SK-N-SH (cell line): ENCODE measurements at regions not wholly inside any gene's neighbourhood (a gene's known extent, or its start where the extent isn't known, plus 50 kb on each side); places are given as distances from the start of the nearest gene placed in this dataset.

Experiments
- CTCF ChIA-PET: fragments of 300-600, 350-600 bp; formaldehyde crosslinking; extraction: SDS; loops from one replicate; lab custom pipeline; 2021; lab: Yijun Ruan, JAX
- POLR2A ChIA-PET: fragments of 350-600 bp; sonication (Branson Sonifier 250); formaldehyde crosslinking; extraction: SDS; loops from one replicate; lab custom pipeline; 2020; ENCODE audit warnings: antibody characterized with exemption, inconsistent platforms; lab: Yijun Ruan, JAX
- DNase-seq: peaks from one replicate; pipeline ENCODE4 v3.0.0; 2012
- H2AFZ ChIP-seq: fragments of 200-600 bp; sonication (generic); 2 replicates; pipeline ENCODE4 v1.8.1; 2016; ENCODE audit warnings: antibody characterized with exemption, mild to moderate bottlenecking, low read depth
- H3F3A ChIP-seq: fragments of 200-600 bp; sonication (generic); replicated peaks from 2 replicates; pipeline ENCODE3; 2016; ENCODE audit warnings: antibody characterized with exemption, mild to moderate bottlenecking; ENCODE audit not compliant: insufficient read depth
- H3K27ac ChIP-seq, 2 experiments: fragments of 200-500 bp in 1 of 2; fragments of 200-600 bp in 1 of 2; sonication (Bioruptor generic) in 1 of 2; sonication (generic), shearing (Covaris generic) in 1 of 2; 2 replicates each; pipeline versions ENCODE4 v1.5.1 to v1.6.1; 2014 to 2016; ENCODE audit warnings: low read depth in 2 of 2, inconsistent platforms in 1 of 2, low read length in 1 of 2, mild to moderate bottlenecking in 1 of 2, mixed read lengths in 1 of 2
- H3K27me3 ChIP-seq: fragments of 200-600 bp; sonication (generic), shearing (Covaris generic); 2 replicates; pipeline ENCODE4 v1.6.1; 2016; ENCODE audit warnings: mixed run types; ENCODE audit not compliant: insufficient read depth
- H3K36me3 ChIP-seq, 2 experiments: fragments of 200-500 bp in 1 of 2; fragments of 200-600 bp in 1 of 2; sonication (Bioruptor generic) in 1 of 2; sonication (generic) in 1 of 2; replicated peaks in 1 of 2; 2 replicates each; pipeline versions ENCODE3 to v1.5.1; 2014 to 2016; ENCODE audit warnings: low read length in 1 of 2, mild to moderate bottlenecking in 1 of 2; ENCODE audit not compliant: insufficient read depth in 2 of 2, control insufficient read depth in 1 of 2
- H3K4me1 ChIP-seq, 2 experiments: fragments of 200-500 bp in 1 of 2; fragments of 200-600 bp in 1 of 2; sonication (Bioruptor generic) in 1 of 2; sonication (generic), shearing (Covaris generic) in 1 of 2; 2 replicates each; pipeline versions ENCODE4 v1.5.1 to v1.6.1; 2014 to 2016; ENCODE audit warnings: low read depth in 1 of 2, low read length in 1 of 2, mixed run types in 1 of 2; ENCODE audit not compliant: insufficient read depth in 2 of 2, control insufficient read depth in 1 of 2
- H3K4me2 ChIP-seq: fragments of 200-600 bp; sonication (generic), shearing (Covaris generic); 2 replicates; pipeline ENCODE4 v1.6.1; 2017; ENCODE audit warnings: mixed run types
- H3K4me3 ChIP-seq, 2 experiments: fragments of 200-500 bp in 1 of 2; fragments of 200-600 bp in 1 of 2; sonication (Bioruptor generic) in 1 of 2; sonication (generic), shearing (Covaris generic) in 1 of 2; 2 replicates each; pipeline versions ENCODE4 v1.5.1 to v1.8.1; 2014 to 2016; ENCODE audit warnings: low read depth in 2 of 2, inconsistent platforms in 1 of 2, low read length in 1 of 2, mild to moderate bottlenecking in 1 of 2, mixed read lengths in 1 of 2, moderate library complexity in 1 of 2
- H3K79me2 ChIP-seq: fragments of 200-600 bp; sonication (generic); 2 replicates; pipeline ENCODE4 v1.8.1; 2017; ENCODE audit warnings: mild to moderate bottlenecking; ENCODE audit not compliant: insufficient read depth
- H3K9ac ChIP-seq: fragments of 200-600 bp; sonication (generic); 2 replicates; pipeline ENCODE4 v1.6.1; 2017; ENCODE audit warnings: mixed run types
- H3K9me2 ChIP-seq: fragments of 200-600 bp; sonication (generic); 2 replicates; pipeline ENCODE4 v1.6.1; 2017; ENCODE audit warnings: mixed run types
- H3K9me3 ChIP-seq: fragments of 200-600 bp; sonication (generic); 2 replicates; pipeline ENCODE4 v1.6.1; 2017; ENCODE audit warnings: mixed run types, mild to moderate bottlenecking, moderate library complexity
- H4K20me1 ChIP-seq: fragments of 200-600 bp; sonication (generic); 2 replicates; pipeline ENCODE4 v1.6.1; 2017; ENCODE audit warnings: mild to moderate bottlenecking, mixed run types; ENCODE audit not compliant: insufficient read depth
- ELF1 ChIP-seq: IDR thresholded peaks from 2 replicates; pipeline ENCODE4 v1.4.0; 2012
- EP300 ChIP-seq, 2 experiments: IDR thresholded peaks; 2 replicates each; pipeline versions ENCODE4 v1.4.0 to v1.6.1; 2012; ENCODE audit warnings: borderline replicate concordance in 1 of 2, low read depth in 1 of 2, low read length in 1 of 2
- EZH2phosphoT487 ChIP-seq: fragments of 200-600 bp; sonication (generic); IDR thresholded peaks from 2 replicates; pipeline ENCODE4 v1.6.1; 2017; ENCODE audit warnings: low read depth, mixed run types, mild to moderate bottlenecking, antibody characterized with exemption, moderate library complexity, borderline replicate concordance
- FOXJ3 ChIP-seq: sonication (generic); formaldehyde crosslinking; IDR thresholded peaks from 2 replicates; pipeline ENCODE4 v1.5.1; 2020; ENCODE audit warnings: mild to moderate bottlenecking, missing genetic modification reagents
- FOXM1 ChIP-seq: IDR thresholded peaks from 2 replicates; pipeline ENCODE4 v1.4.0; 2012; ENCODE audit warnings: low read depth, mild to moderate bottlenecking
- GABPA ChIP-seq: IDR thresholded peaks from 2 replicates; pipeline ENCODE4 v1.4.0; 2012; ENCODE audit warnings: low read depth, mild to moderate bottlenecking
- MXI1 ChIP-seq: IDR thresholded peaks from 2 replicates; pipeline ENCODE4 v1.6.1; 2012; ENCODE audit warnings: mild to moderate bottlenecking, low read depth, low read length, improper control_type of control experiment
- NRF1 ChIP-seq: IDR thresholded peaks from 2 replicates; pipeline ENCODE4 v1.6.1; 2012; ENCODE audit warnings: low read depth, mild to moderate bottlenecking, low read length
- RAD21 ChIP-seq: IDR thresholded peaks from 2 replicates; pipeline ENCODE4 v1.6.1; 2012; ENCODE audit warnings: mild to moderate bottlenecking, low read length
- RCOR1 ChIP-seq: fragments of 150-350 bp; IDR thresholded peaks from 2 replicates; pipeline ENCODE4 v1.6.1; 2017; ENCODE audit warnings: antibody characterized with exemption, low read length
- RFX5 ChIP-seq: IDR thresholded peaks from 2 replicates; pipeline ENCODE4 v1.6.1; 2012; ENCODE audit warnings: mild to moderate bottlenecking, improper control_type of control experiment, low read length
- SIN3A ChIP-seq: IDR thresholded peaks from 2 replicates; pipeline ENCODE4 v1.6.1; 2012; ENCODE audit warnings: low read depth, mild to moderate bottlenecking, low read length, moderate library complexity, borderline replicate concordance
- SMC3 ChIP-seq: IDR thresholded peaks from 2 replicates; pipeline ENCODE4 v1.6.1; 2012; ENCODE audit warnings: low read depth, low read length, improper control_type of control experiment
- TEAD4 ChIP-seq: IDR thresholded peaks from 2 replicates; pipeline ENCODE4 v1.4.0; 2012; ENCODE audit warnings: mild to moderate bottlenecking, borderline replicate concordance; ENCODE audit not compliant: insufficient read depth
- YY1 ChIP-seq: IDR thresholded peaks from 2 replicates; pipeline ENCODE4 v1.4.0; 2012; ENCODE audit warnings: low read depth, mild to moderate bottlenecking
- WGBS: methylation state at CpG from one replicate; pipeline ENCODE4 v1.1.6; 2017; ENCODE audit warnings: low lambda C conversion rate; 5-methylcytosine and 5-hydroxymethylcytosine counted together
- TF ChIP-seq, protein P1 (sequence below): IDR thresholded peaks from 2 replicates; pipeline ENCODE4 v1.6.1; 2012; ENCODE audit warnings: mild to moderate bottlenecking, low read depth, low read length, moderate library complexity
- TF ChIP-seq, protein P2 (sequence below): fragments of 150-350 bp; IDR thresholded peaks from 2 replicates; pipeline ENCODE4 v1.6.1; 2016; ENCODE audit warnings: mild to moderate bottlenecking, low read depth, low read length

DNA sequence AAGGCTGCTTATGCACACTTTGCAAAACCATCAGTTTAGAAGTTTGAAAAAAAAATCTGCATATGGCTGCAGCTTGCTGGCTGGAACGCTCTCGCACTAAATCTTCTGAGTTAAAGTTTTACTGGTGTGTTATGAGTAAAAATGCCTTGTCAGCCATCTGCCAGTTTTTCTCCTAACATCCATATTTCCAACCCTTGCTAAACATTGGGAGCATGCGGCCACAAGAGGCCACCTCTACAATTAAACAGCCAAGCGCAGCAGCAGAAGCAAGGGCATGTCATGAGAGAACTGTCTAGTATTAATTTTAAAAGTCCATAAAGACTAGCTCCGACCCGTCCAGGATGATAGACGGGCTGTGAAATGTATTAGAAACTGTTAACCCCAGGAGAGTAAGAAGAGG is 248.3 kb downstream of the TSHZ3 start:
- POLR2A ChIA-PET: no interaction called here
- Histone ChIP-seq H3K27me3 (no peaks in the 10 kb centered on the region), H3K9ac (no peak overlapping the region), H3K36me3 (no peaks in the 10 kb centered on the region), H3K4me3 (no peak overlapping the region), H3K4me2 (no peak overlapping the region), H2AFZ (no peak overlapping the region), H3K4me1 (peaks cover 6 to 8% of the 10 kb centered on the region in 2 experiments; a peak in 2 of 4 replicates), H3F3A (no peaks in the 10 kb centered on the region), H3K9me3 (no peaks in the 10 kb centered on the region), H3K79me2 (no peaks in the 10 kb centered on the region), H3K27ac (no peak overlapping the region), H3K9me2 (no peaks in the 10 kb centered on the region), H4K20me1 (no peaks in the 10 kb centered on the region)
- whole genome bisulfite sequencing: 66% methylated on average over 7 of the region's 7 CpGs
- no peak for DNase-seq
- CTCF ChIA-PET: interaction anchor here (0.8 to 2.5 kb wide), 6 partner anchors 9 to 1124 kb away, joined by 3 to 13 read pairs (median 4); no protein-coding TSS in a partner anchor
- TF ChIP-seq RAD21: peak; percentile 34
- TF ChIP-seq, protein P1, sequence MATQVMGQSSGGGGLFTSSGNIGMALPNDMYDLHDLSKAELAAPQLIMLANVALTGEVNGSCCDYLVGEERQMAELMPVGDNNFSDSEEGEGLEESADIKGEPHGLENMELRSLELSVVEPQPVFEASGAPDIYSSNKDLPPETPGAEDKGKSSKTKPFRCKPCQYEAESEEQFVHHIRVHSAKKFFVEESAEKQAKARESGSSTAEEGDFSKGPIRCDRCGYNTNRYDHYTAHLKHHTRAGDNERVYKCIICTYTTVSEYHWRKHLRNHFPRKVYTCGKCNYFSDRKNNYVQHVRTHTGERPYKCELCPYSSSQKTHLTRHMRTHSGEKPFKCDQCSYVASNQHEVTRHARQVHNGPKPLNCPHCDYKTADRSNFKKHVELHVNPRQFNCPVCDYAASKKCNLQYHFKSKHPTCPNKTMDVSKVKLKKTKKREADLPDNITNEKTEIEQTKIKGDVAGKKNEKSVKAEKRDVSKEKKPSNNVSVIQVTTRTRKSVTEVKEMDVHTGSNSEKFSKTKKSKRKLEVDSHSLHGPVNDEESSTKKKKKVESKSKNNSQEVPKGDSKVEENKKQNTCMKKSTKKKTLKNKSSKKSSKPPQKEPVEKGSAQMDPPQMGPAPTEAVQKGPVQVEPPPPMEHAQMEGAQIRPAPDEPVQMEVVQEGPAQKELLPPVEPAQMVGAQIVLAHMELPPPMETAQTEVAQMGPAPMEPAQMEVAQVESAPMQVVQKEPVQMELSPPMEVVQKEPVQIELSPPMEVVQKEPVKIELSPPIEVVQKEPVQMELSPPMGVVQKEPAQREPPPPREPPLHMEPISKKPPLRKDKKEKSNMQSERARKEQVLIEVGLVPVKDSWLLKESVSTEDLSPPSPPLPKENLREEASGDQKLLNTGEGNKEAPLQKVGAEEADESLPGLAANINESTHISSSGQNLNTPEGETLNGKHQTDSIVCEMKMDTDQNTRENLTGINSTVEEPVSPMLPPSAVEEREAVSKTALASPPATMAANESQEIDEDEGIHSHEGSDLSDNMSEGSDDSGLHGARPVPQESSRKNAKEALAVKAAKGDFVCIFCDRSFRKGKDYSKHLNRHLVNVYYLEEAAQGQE: no peak
- TF ChIP-seq, all 33 proteins: peak for 1

DNA sequence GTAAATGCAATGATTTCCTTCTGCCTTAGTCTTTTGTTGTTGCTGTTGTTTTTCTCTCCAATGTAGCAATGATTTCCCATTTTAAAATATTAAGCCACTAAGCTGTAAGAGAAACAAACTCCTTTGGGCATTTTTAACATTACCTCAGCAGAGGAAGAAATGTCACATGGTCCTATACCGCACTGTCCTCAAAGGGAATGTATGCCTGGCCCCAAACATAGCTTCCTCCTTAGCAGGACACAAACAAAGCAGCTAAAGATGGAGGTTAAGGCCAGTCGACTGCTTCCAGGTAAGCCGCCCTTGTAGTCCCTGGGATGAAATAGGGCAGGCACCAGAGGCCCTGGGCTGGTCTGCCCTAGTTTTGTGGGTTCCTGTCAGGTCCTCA is 249.0 kb downstream of the TSHZ3 start:
- 64% methylated on average over 3 of the region's 3 CpGs for WGBS
- Histone ChIP-seq H3K4me3 (no peak overlapping the region), H3K36me3 (no peaks in the 10 kb centered on the region), H3K9me2 (no peaks in the 10 kb centered on the region), H2AFZ (no peak overlapping the region), H3K4me1 (peaks cover 6 to 9% of the 10 kb centered on the region in 2 experiments; a peak in 2 of 4 replicates), H3K9me3 (no peaks in the 10 kb centered on the region), H3F3A (no peaks in the 10 kb centered on the region), H3K27ac (no peak overlapping the region), H4K20me1 (no peaks in the 10 kb centered on the region), H3K9ac (no peak overlapping the region), H3K27me3 (no peaks in the 10 kb centered on the region), H3K4me2 (no peak overlapping the region), H3K79me2 (no peaks in the 10 kb centered on the region)
- no peak for DNase-seq
- POLR2A ChIA-PET: no interaction called here
- CTCF ChIA-PET: interaction anchor here (1.0 to 2.5 kb wide), 3 partner anchors 10 to 1124 kb away, joined by 3 to 13 read pairs (median 4); no protein-coding TSS in a partner anchor
- no peak for TF ChIP-seq NRF1
- TF ChIP-seq RFX5: no peak
- TF ChIP-seq SIN3A: no peak
- TF ChIP-seq ELF1: no peak
- TF ChIP-seq, protein P2, sequence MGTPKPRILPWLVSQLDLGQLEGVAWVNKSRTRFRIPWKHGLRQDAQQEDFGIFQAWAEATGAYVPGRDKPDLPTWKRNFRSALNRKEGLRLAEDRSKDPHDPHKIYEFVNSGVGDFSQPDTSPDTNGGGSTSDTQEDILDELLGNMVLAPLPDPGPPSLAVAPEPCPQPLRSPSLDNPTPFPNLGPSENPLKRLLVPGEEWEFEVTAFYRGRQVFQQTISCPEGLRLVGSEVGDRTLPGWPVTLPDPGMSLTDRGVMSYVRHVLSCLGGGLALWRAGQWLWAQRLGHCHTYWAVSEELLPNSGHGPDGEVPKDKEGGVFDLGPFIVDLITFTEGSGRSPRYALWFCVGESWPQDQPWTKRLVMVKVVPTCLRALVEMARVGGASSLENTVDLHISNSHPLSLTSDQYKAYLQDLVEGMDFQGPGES: no peak
- TF ChIP-seq FOXM1: no peak
- no peak for TF ChIP-seq EP300 (IDR thresholded peaks at IDR 0.05; ENCODE audit: borderline replicate concordance in 1 of 2, low read depth in 1 of 2, low read length in 1 of 2)
- no peak for TF ChIP-seq SMC3
- no peak for TF ChIP-seq GABPA
- no peak for TF ChIP-seq TEAD4
- no peak for TF ChIP-seq EZH2phosphoT487
- no peak for TF ChIP-seq YY1
- TF ChIP-seq RAD21: no peak
- no peak for TF ChIP-seq RCOR1
- no peak for TF ChIP-seq MXI1
- TF ChIP-seq FOXJ3 (CRISPR knock-in tag): no peak
- TF ChIP-seq, protein P1: no peak
